NCI-H1092 treated with DMSO at 0.1 percent for 48 hours (cell line): ENCODE measurements at regions not wholly inside any gene's neighbourhood (a gene's known extent, or its start where the extent isn't known, plus 50 kb on each side); places are given as distances from the start of the nearest gene placed in this dataset.
A peak's percentile ranks its signal among the peaks of the same experiment; 100 is the strongest.

Source experiments
- DNase-seq: peaks from one replicate; lab custom pipeline; 2025; lab: John Stamatoyannopoulos, UW

DNA sequence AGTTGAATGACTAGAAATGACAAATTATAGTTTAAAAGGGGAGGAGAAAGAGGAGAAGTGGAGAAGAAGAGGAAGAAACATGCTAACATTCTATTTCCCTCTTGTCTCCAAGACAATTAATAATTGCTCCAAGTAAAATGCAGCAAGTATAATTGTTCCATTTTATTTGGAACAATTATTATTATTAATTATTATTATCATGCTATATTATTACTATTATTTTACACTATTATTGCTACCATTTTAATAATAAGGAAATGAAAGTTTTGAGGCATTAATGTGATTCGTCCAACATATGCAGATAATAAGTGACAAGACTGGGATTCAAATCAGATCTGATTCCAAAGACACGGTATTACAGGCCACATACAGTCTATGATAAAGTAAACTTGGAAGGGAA lies 293.6 kb upstream of the ZC3H12C start:
- no peak for DNase-seq

DNA sequence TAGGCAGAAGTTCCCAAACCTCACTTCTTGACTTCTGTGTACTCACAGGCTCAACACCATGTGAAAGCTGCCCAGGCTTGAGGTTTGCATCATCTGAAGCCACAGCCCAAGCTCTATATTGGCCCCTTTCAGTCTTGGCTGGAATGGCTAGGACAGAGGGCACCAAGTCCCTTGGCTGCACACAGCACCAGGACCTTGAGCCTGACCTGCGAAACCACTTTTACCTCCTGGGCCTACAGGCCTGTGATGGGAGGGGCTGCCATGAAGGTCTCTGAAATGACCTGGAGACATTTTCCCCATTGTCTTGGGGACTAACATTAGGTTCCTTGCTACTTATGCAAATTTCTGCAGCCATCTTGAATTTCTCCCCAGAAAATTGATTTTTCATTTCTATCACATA lies 288.3 kb upstream of the ZC3H12C start:
- DNase-seq: no peak

DNA sequence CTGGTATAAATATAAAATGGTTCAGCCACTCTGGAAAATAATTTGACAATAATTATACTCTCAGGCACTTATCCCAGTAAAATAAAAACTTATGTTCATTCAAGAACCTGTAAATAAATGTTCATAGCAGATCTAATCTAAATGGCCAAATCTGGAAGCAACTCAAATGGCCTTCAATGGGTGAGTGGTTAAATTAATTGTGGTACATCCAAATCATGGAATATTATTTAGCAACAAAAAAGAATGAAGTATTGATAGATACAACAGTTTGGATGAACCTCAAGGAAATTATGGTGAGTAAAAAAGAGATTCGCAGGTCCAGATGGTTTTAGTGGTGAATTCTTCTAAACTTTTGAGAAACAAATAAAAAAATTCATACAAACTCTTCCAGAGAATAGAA lies 287.0 kb upstream of the ZC3H12C start:
- DNase-seq: no peak

DNA sequence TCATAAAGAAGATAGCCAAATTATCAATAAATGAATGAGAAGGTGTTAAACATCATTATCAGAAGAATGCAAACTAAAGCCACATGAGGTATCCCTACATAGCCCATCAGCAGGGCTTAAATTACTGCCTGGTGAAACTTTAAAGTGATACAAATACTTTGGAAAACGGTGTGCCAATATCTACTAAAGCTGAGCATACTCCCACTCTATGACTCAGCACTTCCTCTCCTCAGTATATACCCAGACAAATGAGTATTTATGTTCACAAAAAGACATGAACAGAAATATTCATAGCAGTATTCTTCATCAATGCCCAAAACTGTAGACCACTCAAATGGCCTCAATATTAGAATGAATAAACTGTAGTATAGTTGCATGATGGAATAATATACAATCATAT lies 284.6 kb upstream of the ZC3H12C start:
- no peak for DNase-seq

DNA sequence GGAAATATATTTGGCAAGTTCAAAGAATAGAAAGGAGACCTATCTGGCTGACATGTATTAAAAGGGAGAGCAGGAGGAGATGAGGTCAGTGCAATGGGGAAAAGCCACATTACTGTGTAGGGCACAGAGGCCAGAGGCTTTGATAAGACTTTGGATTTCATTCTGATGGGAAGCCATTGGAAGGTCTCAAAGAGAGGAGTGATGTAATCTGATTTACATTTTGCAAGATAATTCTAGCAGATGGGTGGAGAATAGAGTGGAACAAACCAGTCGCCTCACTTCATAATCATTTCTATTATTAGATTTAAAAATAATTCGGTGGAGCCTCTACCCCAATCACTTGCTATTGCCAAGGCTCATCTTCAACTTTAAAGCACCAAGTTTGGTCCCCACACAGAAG lies 278.4 kb upstream of the ZC3H12C start:
- no peak for DNase-seq

DNA sequence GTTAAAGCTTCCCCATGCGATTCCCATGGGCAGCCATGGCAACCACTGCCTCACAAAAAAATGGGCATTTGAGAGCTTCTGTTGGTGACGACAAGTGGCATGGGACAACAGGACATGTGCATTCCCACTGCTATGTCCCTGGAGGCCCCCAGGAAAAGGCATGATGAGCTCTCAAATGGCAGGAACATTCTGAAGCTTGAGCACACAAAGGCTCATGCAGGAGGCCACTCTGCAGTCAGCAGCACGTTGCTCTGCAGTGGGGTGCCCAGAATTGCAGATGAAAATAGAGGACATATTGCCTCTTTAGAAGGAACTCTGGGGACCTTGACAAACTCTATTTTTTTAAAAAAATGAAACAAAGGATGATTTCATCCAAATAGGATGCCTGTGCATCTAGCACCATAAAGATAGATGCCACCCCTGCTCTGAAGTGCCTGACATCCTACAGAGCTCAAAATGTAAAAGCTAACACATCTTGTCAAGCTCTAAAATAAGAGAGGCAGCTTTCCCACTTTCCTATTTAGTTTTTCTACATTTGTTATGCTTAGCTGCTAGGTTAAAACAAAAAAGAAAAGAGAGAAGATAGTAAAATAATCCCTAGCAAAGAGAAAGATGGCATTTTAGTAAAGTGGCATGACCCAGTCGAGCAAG lies 277.6 kb upstream of the ZC3H12C start:
- DNase-seq: no peak

DNA sequence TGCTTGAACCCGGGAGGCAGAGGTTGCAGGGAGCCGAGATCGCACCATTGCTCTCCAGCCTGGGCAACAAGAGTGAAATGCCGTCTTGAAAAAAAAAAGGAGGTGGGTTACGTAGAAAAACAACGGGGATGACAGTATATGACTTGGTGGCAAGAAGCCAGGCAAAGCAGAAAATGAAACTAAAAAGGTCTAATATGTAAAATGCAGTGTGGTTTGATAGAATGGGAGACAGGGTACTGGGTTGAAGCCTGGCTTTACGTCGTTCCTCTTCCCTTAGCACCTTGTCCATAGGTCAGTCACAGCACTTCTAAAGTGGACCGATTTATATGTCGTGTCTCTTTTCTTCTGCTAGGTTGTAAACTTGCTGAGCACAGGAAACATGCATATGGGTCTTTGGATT lies 274.9 kb upstream of the ZC3H12C start:
- DNase-seq: no peak

DNA sequence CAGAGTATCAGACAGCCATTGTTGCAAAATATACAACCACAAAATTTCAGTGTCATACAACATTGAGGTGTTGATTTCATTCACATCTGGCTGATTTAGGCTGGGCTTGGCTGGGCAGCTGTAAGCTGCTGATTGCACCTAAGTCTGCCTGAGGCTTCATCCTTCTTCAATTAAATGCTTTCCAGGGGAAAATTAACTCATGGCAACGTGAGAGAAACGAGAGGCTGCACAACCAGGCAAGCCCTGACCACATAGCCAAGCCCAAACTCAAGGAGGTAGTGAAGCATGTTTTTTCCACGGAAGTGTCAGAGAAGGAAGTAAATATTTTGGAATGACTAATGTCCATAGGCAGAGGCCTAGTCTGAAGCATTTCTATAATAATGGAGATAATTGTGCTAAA lies 273.8 kb upstream of the ZC3H12C start:
- DNase-seq: no peak

DNA sequence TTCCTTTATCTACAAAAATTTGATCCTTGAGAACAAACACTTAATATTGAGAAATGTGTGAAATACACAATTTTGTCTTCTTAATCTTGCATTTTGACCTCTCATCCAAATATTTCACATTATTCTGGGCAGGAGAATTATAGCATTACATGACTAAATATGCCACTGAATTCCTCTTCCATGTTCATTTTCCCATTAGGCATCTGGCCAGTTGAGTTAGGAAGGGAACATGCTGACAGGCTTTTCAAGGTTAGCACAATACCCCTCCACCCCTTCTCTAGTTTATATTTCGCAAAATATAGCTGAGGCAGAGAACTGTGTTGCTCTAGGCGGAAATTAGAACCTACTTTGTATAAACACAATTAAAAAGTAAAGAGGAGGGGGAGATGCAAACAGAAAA lies 271.7 kb upstream of the ZC3H12C start:
- DNase-seq: no peak

DNA sequence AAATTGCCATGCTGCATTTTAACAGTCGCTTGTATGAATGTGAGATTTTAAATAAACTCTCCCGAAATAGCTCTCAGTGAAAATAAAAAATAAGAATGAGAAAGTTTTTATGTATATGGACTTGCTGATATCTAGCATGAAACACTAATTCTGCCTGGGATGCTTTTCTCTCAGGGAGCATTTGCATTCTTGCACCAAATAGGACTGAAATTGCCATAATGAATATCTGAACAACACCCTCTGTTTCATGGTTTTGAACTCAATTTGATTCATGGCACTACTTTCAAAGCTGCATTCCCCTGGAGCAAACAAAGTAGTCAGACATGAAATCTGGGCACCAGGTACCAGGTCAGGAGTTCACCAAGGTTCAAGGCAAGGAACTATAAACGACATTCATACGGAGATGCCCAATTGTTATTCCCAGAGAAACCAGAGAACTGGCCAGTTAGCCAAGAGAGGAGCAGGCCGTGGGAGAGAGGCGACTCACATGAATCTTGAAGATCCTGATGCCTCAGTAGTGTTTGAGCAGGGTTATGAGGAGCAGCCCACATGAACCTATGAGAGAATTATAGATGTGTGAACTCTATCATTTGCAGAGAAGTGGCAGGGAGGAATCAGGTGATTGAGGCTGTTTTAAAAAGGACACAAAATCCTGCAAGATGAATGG lies 270.6 kb upstream of the ZC3H12C start:
- DNase-seq: no peak

DNA sequence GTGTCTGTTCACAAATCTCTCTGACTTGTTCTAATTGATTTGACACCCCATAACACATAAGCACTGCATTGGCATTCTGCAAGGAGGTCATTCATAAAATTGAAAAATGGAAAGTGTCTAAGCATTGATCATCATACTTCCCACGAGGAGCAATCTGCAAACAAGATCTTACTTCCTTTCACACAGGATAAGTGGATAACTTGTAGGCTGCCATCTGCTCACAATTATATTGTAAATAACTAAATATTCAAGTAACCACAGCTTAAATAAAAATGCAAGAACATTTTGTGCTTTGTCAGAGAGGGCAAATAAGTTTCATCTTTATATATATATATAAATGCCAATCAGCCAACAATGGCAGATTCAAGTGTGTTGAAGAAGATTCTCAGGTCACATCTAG lies 264.8 kb upstream of the ZC3H12C start:
- no peak for DNase-seq

DNA sequence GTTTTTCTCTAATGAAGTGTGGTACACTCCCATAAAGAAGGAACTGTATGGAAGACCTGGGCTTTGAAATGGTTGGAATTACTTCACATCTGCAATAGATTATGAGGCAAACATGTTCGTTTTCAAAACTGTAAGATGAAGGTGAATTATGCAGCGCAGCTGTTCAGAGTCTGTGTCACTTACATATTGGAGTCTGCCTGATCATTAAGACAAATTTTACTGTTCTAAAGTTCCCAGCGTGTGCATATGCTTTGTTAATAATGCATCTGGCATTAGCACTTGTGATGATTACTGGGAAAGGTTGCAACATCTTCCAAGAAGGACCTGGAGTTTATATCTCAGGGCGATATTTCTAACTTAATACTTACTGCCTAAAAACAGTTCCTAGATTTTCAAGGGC lies 255.2 kb upstream of the ZC3H12C start:
- DNase-seq: no peak

DNA sequence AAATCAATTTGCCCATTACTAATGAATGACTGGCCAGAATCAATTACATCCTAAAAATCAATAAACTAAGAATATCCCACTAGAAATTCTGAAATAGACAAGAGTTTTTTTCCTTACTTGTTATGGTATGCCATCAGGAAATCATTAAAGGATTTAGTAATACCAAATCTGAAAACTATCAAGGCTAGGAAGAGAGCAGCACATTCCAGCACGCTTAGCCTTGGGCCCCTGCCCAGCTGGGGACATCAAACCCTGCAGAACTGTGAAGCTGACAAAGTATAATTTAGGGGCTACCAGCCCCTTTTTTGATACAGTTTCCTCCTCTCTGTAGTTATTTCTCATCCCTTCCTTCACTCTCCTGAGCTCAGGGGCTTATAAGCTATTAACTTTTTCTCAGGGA lies 247.8 kb upstream of the ZC3H12C start:
- DNase-seq: no peak

DNA sequence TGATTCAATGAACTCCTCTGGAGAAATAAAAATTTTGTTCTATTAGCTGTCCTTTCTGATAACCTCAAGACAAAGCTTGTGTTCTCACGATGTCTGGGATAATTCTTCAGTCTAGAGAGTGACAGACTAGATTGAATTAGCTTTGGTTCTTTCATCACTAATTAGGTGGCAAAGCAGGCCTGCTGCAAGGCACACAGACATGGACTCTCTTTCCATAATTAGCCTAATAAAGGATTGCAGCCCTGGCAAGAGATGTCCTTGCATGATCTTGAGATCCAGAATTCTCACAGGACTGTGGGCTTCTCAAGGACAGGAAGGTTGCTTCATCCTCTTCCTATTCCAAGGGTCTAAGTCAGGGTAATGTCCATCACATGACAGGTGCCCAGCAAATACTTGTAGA lies 245.6 kb upstream of the ZC3H12C start:
- DNase-seq: no peak

DNA sequence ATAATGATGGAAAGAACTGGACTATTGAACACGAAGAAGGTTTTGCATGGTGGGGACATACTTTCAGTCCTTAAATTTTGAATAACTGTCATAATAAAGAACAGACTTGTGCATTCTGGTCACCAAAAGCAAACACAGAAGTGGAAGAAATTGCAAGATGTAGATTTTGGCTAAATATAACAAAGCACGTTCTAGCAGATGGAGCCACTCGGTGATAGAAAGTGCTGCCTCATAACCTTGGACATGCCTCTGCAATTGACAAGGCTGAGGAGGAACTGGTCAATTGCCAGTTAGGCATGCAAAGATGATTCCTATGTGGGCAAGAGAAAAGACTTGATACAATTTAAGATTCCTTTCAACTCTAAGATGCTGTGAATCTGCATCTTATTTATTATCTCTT lies 244.1 kb upstream of the ZC3H12C start:
- DNase-seq: no peak

DNA sequence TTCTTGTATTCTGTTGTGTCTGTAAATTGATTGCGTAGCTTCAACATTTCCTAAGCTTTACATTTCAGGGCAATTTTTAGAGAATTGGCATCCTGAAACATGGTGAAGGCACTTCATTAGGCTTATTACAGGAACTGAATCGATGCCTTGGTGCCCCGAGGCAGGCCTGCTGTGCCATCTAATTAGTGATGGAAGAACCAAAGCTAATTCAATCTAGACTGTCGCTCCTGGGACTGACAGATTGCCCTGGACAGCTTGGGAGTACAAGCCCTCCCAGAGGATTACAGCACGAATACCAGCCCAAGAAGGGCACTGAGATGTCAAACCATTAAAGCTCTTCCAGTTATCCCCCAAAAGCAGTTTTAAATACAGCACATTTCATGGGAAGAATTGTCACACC lies 243.2 kb upstream of the ZC3H12C start:
- no peak for DNase-seq

DNA sequence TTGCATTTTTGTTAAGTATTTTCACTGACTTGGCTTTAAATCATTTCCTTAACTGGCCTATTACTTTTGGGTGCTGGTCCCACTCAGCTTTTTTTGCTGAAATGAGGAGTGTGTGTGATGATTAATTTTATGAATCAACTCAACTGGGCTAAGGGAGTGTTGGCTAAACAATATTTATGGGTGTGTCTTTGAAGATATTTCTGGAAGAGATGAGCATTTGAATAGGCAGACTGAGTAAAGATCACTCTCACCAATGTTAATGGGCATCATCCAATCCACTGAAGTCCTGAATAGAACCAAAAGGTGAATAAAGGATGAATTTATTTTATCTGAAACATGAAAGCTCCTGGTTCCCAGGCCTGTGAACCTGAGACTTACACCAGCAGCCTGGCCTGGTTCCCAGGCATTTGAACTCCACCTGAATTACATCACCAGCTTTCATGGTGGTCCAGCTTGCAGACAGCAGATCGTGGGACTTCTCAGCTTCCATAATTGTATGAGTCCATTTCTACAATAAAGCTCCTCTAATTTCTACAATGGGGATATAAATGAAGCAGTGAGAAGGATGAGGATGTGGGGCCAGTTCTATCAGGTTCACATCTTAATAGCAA lies 241.3 kb upstream of the ZC3H12C start:
- no peak for DNase-seq

DNA sequence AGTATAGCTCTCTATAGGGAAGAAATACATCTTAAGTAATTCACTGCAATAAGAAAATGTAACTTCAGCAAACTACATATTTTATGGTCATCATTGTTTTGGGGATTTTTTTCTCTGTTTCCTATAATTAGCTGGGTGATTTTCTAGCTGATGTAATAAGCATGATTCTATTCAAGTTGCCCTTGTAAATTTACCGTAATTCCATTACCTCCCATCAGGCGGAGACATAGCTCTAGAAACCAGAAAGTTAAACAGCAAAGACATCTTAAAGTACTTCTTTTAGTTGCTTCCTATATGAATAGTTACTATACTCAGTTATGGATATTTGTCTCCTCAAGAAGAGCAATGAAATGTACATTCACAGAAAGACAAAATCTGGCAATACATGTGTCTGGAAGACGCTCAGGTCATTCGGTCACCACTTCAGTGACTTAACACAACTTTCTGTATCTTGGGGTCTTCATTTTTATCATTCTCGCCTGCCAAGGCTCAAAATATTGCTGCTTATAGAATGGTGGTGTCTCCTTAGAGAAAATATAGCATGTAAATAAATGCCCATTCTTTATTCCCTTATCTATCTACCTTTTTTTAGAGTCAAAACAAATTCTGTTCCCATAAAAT lies 239.9 kb upstream of the ZC3H12C start:
- DNase-seq: peak; percentile 31

DNA sequence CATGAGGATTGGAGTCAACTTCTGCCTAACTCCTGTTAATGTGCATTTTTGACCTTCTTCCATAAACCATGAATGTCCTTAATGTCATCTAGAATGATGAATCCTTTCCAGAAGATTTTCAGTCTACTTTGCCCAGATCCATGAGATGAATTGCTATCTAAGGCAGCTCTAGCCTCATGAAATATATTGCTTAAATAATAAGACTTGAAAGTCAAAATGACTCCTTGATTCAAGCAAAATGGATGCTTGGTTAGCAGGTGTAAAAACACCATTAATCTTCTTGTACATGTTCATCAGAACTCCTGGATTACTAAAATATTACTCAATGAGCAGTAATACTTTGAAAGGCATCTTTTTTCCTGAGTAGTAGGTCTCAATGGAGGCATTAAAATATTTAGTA lies 238.5 kb upstream of the ZC3H12C start:
- no peak for DNase-seq

DNA sequence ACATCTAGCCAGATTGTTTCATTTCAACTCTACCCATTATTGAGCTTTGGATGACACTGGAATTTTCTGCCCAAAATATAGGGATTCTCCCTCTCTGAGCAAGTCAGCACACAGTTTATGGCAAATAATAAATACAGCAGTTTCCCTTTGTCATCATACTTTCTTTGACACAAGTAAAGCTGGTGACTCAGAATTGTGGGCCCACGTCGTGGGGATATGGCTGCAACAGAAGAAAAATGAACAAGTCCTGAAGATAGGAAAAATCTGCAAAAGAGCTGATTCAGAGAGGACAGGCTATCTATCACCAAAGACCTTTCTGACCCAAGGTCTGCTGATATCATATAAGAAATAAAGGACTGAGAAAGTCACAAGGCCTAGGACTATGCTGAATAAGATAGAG lies 236.3 kb upstream of the ZC3H12C start:
- no peak for DNase-seq

DNA sequence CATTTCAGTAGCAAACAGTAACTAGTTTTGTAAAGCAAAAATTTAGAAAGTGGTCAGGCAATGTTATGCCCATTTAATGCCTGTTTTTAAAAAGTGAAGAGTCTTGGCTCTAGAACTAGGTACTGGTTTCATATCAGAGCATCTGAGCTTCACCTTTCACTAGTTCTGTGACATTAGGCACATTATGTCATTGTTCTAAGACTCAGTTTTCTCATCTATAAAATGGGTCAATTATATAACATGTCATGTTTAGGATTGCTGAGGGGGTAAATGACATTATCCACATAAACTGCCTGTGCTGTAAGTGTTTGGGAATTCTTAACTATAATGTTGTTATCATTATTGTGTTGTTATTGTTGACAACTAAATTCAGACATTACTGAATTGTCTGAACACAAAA lies 235.6 kb upstream of the ZC3H12C start:
- DNase-seq: no peak

DNA sequence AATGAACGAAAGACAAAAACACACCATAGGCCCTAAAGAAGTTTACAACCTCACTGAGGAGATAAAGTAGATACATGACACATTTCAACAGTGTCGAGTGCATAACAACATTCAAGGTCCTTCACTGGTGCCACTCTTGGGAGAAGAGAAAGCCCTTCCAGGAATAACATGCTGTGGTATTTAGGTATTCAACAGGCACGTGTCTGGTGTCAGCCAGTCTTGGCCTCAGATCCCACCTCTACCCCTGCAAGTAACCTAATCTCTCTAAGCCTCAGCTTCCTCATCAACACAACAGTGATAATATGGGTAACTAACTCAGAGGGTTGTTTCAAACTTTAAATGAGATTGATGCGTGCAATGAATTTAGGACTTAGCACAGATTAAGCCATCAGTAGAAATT lies 235.0 kb upstream of the ZC3H12C start:
- DNase-seq: no peak

DNA sequence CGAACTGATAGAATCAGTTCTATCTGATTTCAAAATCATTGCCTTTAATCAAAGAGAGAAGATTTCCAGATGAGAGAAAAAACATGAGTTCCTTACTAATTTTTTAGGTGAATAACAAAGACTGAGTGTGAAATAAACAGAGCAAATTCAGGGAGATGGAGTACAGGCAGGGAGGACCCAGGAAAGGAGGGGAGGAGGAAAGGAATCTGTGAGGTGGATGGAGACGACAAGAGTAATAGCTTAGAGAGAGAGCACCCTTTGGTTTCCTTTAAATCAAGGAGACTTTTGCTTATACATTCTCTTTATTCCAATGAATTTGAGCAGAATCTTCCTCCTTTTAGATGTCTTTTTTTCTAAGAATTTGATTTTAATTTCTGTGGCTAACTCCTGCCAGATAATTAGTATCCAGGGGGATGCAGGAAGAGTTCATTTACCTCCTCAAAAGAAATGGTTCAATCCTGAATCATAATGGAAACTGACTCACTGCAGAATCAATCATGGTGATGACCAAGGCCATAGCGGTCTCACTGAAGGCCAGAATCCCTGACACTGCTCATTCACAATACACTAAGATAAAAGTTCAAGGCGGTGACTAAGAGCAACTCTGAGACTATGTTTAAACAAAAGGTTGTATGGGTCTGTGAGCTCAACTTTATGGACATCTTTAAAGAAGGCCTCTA lies 234.0 kb upstream of the ZC3H12C start:
- DNase-seq: no peak
